Endothelial cell of umbilical vein (primary cell): ENCODE measurements at regions not wholly inside any gene's neighbourhood (a gene's known extent, or its start where the extent isn't known, plus 50 kb on each side); places are given as distances from the start of the nearest gene placed in this dataset.

Experiments
- BruUV-seq: library from RNA; stranded (reverse); fragments of 400-500 nt; replicated peaks from 2 replicates; lab custom pipeline; 2021; lab: Mats Ljungman, UMichigan
- CTCF ChIA-PET: fragments of 300-600, 350-600 bp; sonication (Branson Sonifier 250); formaldehyde crosslinking; loops from one replicate; lab custom pipeline; 2021; ENCODE audit warnings: antibody characterized with exemption, inconsistent platforms; lab: Charles Lee
- POLR2A ChIA-PET: fragments of 300-600, 350-600 bp; sonication (Branson Sonifier 250); formaldehyde crosslinking; loops from one replicate; lab custom pipeline; 2021; ENCODE audit warnings: antibody characterized with exemption, inconsistent platforms; lab: Charles Lee
- DNase-seq: peaks from one replicate; pipeline ENCODE4 v3.0.0-alpha.2; 2011; ENCODE audit warnings: low read depth, low spot score
- FAIRE-seq: peaks from 2 replicates; lab custom pipeline; 2011; peaks lifted over from hg19 to GRCh38; lab: Jason Lieb, UNC
- H2AFZ ChIP-seq: 2 replicates; pipeline ENCODE4 v1.6.0; 2012; ENCODE audit warnings: low read depth, low read length, control low read depth, inconsistent platforms
- H3K27ac ChIP-seq: 2 replicates; pipeline ENCODE4 v1.5.1; 2011; ENCODE audit warnings: low read depth, mild to moderate bottlenecking, control low read depth, low read length, moderate library complexity; ENCODE audit not compliant: insufficient read depth
- H3K27me3 ChIP-seq, 2 experiments: 2 replicates each; pipeline versions ENCODE4 v1.6.0 to v1.6.1; 2011; ENCODE audit warnings: low read length in 2 of 2, mixed read lengths in 1 of 2; ENCODE audit not compliant: control insufficient read depth in 2 of 2, insufficient read depth in 2 of 2
- H3K36me3 ChIP-seq, 2 experiments: 2 replicates in 1 of 2; 3 replicates in 1 of 2; pipeline ENCODE4 v1.5.1; 2011; ENCODE audit warnings: low read length in 2 of 2, mild to moderate bottlenecking in 1 of 2, moderate library complexity in 1 of 2; ENCODE audit not compliant: control insufficient read depth in 2 of 2, insufficient read depth in 2 of 2; ENCODE audit errors: extremely low read depth in 1 of 2
- H3K4me1 ChIP-seq: 3 replicates; pipeline ENCODE4 v1.5.1; 2011; ENCODE audit warnings: mild to moderate bottlenecking, low read length; ENCODE audit not compliant: control insufficient read depth, insufficient read depth; ENCODE audit errors: extremely low read depth
- H3K4me2 ChIP-seq: 2 replicates; pipeline ENCODE4 v1.6.1; 2011; ENCODE audit warnings: low read length, control low read depth, mixed read lengths; ENCODE audit not compliant: insufficient read depth
- H3K4me3 ChIP-seq, 3 experiments: fragments of 200-600 bp in 1 of 3; sonication (generic), shearing (Covaris generic) in 1 of 3; replicated peaks in 1 of 3; 2 replicates each; pipeline ENCODE4 v1.5.1; 2011 to 2016; ENCODE audit warnings: control low read depth in 3 of 3, low read length in 3 of 3, mild to moderate bottlenecking in 2 of 3, inconsistent platforms in 1 of 3, low read depth in 1 of 3, moderate library complexity in 1 of 3; ENCODE audit not compliant: insufficient read depth in 1 of 3
- H3K79me2 ChIP-seq: 2 replicates; pipeline ENCODE4 v1.6.0; 2012; ENCODE audit warnings: low read length, inconsistent platforms; ENCODE audit not compliant: control insufficient read depth, insufficient read depth
- H3K9ac ChIP-seq: replicated peaks from 2 replicates; pipeline ENCODE3; 2011; ENCODE audit warnings: low read length, control low read depth; ENCODE audit not compliant: insufficient read depth; ENCODE audit errors: extremely low read depth
- H3K9me1 ChIP-seq: replicated peaks from 3 replicates; pipeline ENCODE4 v1.6.0; 2011; ENCODE audit warnings: mild to moderate bottlenecking, low read length; ENCODE audit not compliant: control insufficient read depth, insufficient read depth; ENCODE audit errors: extremely low read depth
- H3K9me3 ChIP-seq: replicated peaks from 2 replicates; pipeline ENCODE4 v1.5.1; 2012; ENCODE audit warnings: low read length, inconsistent platforms; ENCODE audit not compliant: control insufficient read depth, insufficient read depth
- H4K20me1 ChIP-seq: replicated peaks from 2 replicates; pipeline ENCODE3; 2011; ENCODE audit warnings: mild to moderate bottlenecking, low read length; ENCODE audit not compliant: control insufficient read depth, insufficient read depth; ENCODE audit errors: extremely low read depth
- CTCF ChIP-seq, 2 donors: IDR thresholded peaks; 1 replicate in 1 of 2; 2 replicates in 1 of 2; pipeline ENCODE4 v1.5.1; 2011; ENCODE audit warnings: low read length in 2 of 2, mild to moderate bottlenecking in 2 of 2, moderate library complexity in 2 of 2, control low read depth in 1 of 2, inconsistent platforms in 1 of 2, low read depth in 1 of 2; ENCODE audit not compliant: insufficient read depth in 1 of 2; ENCODE audit errors: extremely low read depth in 1 of 2
- EZH2 ChIP-seq: IDR thresholded peaks from 2 replicates; pipeline ENCODE4 v1.6.1; 2012; ENCODE audit warnings: borderline replicate concordance, low read depth, mild to moderate bottlenecking, moderate library complexity, low read length, inconsistent platforms; ENCODE audit not compliant: severe bottlenecking
- FOS ChIP-seq: IDR thresholded peaks from 2 replicates; pipeline ENCODE4 v1.6.1; 2011; ENCODE audit warnings: mild to moderate bottlenecking, low read length, moderate library complexity, borderline replicate concordance; ENCODE audit not compliant: insufficient read depth
- GATA2 ChIP-seq: IDR thresholded peaks from 2 replicates; pipeline ENCODE4 v1.7.0; 2011; ENCODE audit warnings: low read depth, mild to moderate bottlenecking, moderate library complexity, mixed read lengths, low read length; ENCODE audit not compliant: insufficient read length, insufficient read depth
- JUN ChIP-seq: IDR thresholded peaks from 2 replicates; pipeline ENCODE4 v1.6.1; 2011; ENCODE audit warnings: borderline replicate concordance, low read depth; ENCODE audit not compliant: insufficient read length, insufficient read depth
- MAX ChIP-seq: IDR thresholded peaks from 2 replicates; pipeline ENCODE4 v1.6.1; 2011; ENCODE audit not compliant: insufficient read depth, insufficient read length
- POLR2A ChIP-seq: IDR thresholded peaks from 2 replicates; pipeline ENCODE4 v1.6.1; 2012; ENCODE audit warnings: low read depth, mild to moderate bottlenecking, control low read depth, low read length
- POLR2AphosphoS5 ChIP-seq: IDR thresholded peaks from 2 replicates; pipeline ENCODE4 v1.6.1; 2012; ENCODE audit warnings: low read depth, mild to moderate bottlenecking, control low read depth, low read length, moderate library complexity; ENCODE audit not compliant: insufficient read depth
- dilution Hi-C: fragments of 300-500 bp; cut with MboI; formaldehyde crosslinking; loops from one replicate; pipeline ENCODE4 v1.15.0; 2019; ENCODE audit warnings: low sequenced_read_pairs; ENCODE audit not compliant: extremely low pct_ligation_motif_present
- intact Hi-C: fragments of 100-400 bp; cut with micrococcal nuclease; formaldehyde crosslinking; loops from one replicate; pipeline ENCODE4 v1.10.0; 2022

DNA sequence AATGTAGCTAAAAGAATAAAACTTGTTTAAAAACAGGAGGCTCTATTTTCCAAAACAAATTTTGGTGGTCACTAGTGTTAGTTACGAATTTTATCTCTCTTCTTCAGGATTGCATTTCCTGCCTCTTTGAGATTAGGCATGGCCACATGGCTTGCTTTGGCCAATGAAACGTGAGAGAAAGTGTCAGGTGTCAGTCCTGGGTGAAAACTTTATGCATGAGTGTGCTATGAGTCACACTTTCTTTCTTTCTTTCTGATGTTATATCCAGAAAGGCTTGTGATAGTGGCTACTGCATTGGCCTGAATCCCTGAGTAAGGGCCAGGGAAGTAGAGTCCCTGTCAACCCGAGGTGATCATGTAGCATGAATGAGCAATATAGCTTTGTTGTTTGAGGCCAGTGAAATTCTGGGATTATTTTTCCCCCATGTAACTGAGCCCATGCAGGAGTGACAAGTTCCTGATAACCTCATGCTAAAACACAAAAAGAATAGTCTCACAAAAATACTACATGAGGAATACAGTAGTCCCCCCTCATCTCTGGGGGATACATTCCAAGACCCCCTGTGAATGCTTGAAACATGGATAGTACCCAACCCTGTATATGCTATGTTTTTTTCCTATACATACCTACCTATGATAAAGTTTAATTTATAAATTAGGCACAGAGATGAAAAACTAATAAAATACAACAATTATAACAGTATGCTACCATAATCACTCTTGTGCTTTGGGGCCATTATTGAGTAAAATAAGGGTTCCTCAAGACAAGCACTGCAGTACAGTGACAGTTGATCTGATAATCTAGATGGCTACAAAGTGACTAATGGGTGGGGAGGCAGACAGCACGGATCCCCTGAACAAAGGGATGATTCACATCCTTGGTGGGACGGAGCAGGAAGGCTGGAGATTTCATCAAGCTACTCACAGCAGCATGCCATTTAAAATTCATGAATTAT is 109.5 kb downstream of the CDC42EP3 start:
- TF ChIP-seq EZH2 (no peak), CTCF (IDR thresholded peaks at IDR 0.05; ENCODE audit: extremely low read depth in 1 of 2, insufficient read depth in 1 of 2, low read depth in 1 of 2, low read length in 2 of 2) (no peak), POLR2A (no peak), FOS (peak; percentile 98), MAX (peak; percentile 84), GATA2 (peak; percentile 94), POLR2AphosphoS5 (peak; percentile 51), JUN (peak; percentile 94)
- Histone ChIP-seq H3K27me3 (no peaks in the 10 kb centered on the region), H3K36me3 (no peaks in the 10 kb centered on the region), H3K4me3 (peak overlapping the region in 1 of 3 experiments; percentile 9), H3K79me2 (no peaks in the 10 kb centered on the region), H3K4me2 (peak overlapping the region; percentile 90), H2AFZ (no peak overlapping the region), H3K27ac (peak overlapping the region; percentile 91), H3K4me1 (peaks cover 42% of the 10 kb centered on the region), H3K9me1 (no peaks in the 10 kb centered on the region), H3K9me3 (no peaks in the 10 kb centered on the region), H3K9ac (peak overlapping the region; percentile 46), H4K20me1 (no peaks in the 10 kb centered on the region)
- TSS peak; percentile 90 for BruUV-seq
- DNase-seq = peak; percentile 92
- dilution Hi-C loops (no loop called here), intact Hi-C loops (loop anchor here (1.0 to 5.0 kb wide), 6 partner anchors 10 to 270 kb away; no protein-coding TSS in a partner anchor)
- ChIA-PET POLR2A (no interaction called here), CTCF (interaction anchor here (1.0 to 2.9 kb wide), 5 partner anchors 19 to 315 kb away, joined by 3 to 11 read pairs (median 5); no protein-coding TSS in a partner anchor)
- peak; percentile 79 for FAIRE-seq
